Embryonic facial prominence (tissue), 1 donor: ENCODE measurements at regions not wholly inside any gene's neighbourhood (a gene's known extent, or its start where the extent isn't known, plus 50 kb on each side); places are given as distances from the start of the nearest gene placed in this dataset.
A peak's percentile ranks its signal among the peaks of the same experiment; 100 is the strongest.
"Not testable (repeated sequence)": the region's sequence is repeated elsewhere in the genome, so short reads cannot be mapped to it uniquely, and the experiment has no call there.

Experiments used
- DNase-seq: peaks from one replicate; pipeline ENCODE4 v3.0.0-alpha.2; 2016; ENCODE audit errors: extremely low spot score

- DNase-seq: no peak
Observed at GRCh38 chr21:33121715-33122475, 52.0 kb downstream of the OLIG1 start.

- DNase-seq: no peak
Observed at GRCh38 chr21:33122507-33122906, 52.6 kb downstream of the OLIG1 start.

- DNase-seq: no peak
Observed at GRCh38 chr21:33123374-33124123, 53.6 kb downstream of the OLIG1 start.

GRCh38 chr21:33124889-33125288 is 54.9 kb downstream of the OLIG1 start:
- no peak for DNase-seq

GRCh38 chr21:33125680-33126375 is 55.9 kb downstream of the OLIG1 start:
- no peak for DNase-seq

- DNase-seq: no peak
Observed at GRCh38 chr21:33126569-33126968, 56.6 kb downstream of the OLIG1 start.

- DNase-seq: peak; percentile 15
Observed at GRCh38 chr21:33127154-33127867, 57.4 kb downstream of the OLIG1 start.

GRCh38 chr21:33127868-33128242 is 57.9 kb downstream of the OLIG1 start:
- no peak for DNase-seq

- no peak for DNase-seq
Observed at GRCh38 chr21:33128538-33128937, 58.6 kb downstream of the OLIG1 start.

GRCh38 chr21:33132054-33132453 is 62.1 kb downstream of the OLIG1 start:
- DNase-seq: no peak

- DNase-seq: no peak
Observed at GRCh38 chr21:33133892-33134291, 64.0 kb downstream of the OLIG1 start.

- no peak for DNase-seq
Observed at GRCh38 chr21:33135925-33136324, 66.0 kb downstream of the OLIG1 start.

- DNase-seq: no peak
Observed at GRCh38 chr21:33136847-33137502, 67.0 kb downstream of the OLIG1 start.

- DNase-seq: no peak
Observed at GRCh38 chr21:33139084-33139483, 69.1 kb downstream of the OLIG1 start.

GRCh38 chr21:33140288-33140687 is 70.3 kb downstream of the OLIG1 start:
- DNase-seq: no peak

GRCh38 chr21:33146467-33146866 is 76.5 kb downstream of the OLIG1 start:
- DNase-seq: no peak

GRCh38 chr21:33149181-33149580 is 79.2 kb downstream of the OLIG1 start:
- no peak for DNase-seq

- DNase-seq: not testable (repeated sequence)
Observed at GRCh38 chr21:33150968-33151367, 78.8 kb upstream of the IFNAR2 start.

GRCh38 chr21:33151941-33152731 is 77.6 kb upstream of the IFNAR2 start:
- DNase-seq: no peak

- no peak for DNase-seq
Observed at GRCh38 chr21:33152732-33153130, 77.0 kb upstream of the IFNAR2 start.

GRCh38 chr21:33155005-33155404 is 74.7 kb upstream of the IFNAR2 start:
- DNase-seq: no peak
